ENCODE measurements at regions not wholly inside any gene's neighbourhood (a gene's known extent, or its start where the extent isn't known, plus 50 kb on each side); places are given as distances from the start of the nearest gene placed in this dataset.

DNA sequence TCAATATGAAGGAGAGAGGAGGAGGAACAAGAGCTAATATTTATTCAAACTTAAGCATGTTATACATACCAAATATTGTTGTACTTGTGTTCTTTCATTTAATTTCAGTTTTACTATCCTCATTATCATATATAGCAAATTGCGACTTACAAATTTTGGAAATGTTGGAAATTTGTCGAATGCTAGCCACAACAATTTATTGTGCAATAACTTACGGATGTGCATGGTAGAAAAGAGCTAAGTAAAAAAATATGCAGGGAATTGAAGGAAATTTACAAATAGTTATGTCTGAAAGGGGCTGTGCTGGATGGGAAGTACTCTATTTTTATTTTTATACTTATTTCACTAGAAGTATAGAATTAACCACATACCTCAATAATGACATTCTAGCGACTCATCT lies 376.3 kb downstream of the PCDH20 start:
- TF ChIP-seq, protein P1, sequence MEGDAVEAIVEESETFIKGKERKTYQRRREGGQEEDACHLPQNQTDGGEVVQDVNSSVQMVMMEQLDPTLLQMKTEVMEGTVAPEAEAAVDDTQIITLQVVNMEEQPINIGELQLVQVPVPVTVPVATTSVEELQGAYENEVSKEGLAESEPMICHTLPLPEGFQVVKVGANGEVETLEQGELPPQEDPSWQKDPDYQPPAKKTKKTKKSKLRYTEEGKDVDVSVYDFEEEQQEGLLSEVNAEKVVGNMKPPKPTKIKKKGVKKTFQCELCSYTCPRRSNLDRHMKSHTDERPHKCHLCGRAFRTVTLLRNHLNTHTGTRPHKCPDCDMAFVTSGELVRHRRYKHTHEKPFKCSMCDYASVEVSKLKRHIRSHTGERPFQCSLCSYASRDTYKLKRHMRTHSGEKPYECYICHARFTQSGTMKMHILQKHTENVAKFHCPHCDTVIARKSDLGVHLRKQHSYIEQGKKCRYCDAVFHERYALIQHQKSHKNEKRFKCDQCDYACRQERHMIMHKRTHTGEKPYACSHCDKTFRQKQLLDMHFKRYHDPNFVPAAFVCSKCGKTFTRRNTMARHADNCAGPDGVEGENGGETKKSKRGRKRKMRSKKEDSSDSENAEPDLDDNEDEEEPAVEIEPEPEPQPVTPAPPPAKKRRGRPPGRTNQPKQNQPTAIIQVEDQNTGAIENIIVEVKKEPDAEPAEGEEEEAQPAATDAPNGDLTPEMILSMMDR (conservative IDR thresholded peaks at IDR 0.05 in 1 of 2, IDR thresholded peaks at IDR 0.05 in 1 of 2; ENCODE audit: extremely low read depth in 1 of 2, insufficient read depth in 1 of 2, low read depth in 1 of 2, low read length in 2 of 2) = no peak
- TF ChIP-seq EZH2 (IDR thresholded peaks at IDR 0.05; ENCODE audit: borderline replicate concordance, low read length) = no peak

All from mammary epithelial cell (primary cell).